Keratinocyte (primary cell): ENCODE measurements at regions not wholly inside any gene's neighbourhood (a gene's known extent, or its start where the extent isn't known, plus 50 kb on each side); places are given as distances from the start of the nearest gene placed in this dataset.

Experiments used
- DNase-seq: peaks from one replicate; pipeline ENCODE4 v3.0.0-alpha.2; 2011; ENCODE audit warnings: low read depth, missing footprints, low spot score
- FAIRE-seq: peaks from 2 replicates; lab custom pipeline; 2011; peaks lifted over from hg19 to GRCh38; lab: Jason Lieb, UNC
- H2AFZ ChIP-seq: 2 replicates; pipeline ENCODE4 v1.6.0; 2012; ENCODE audit warnings: low read length, control low read depth, inconsistent platforms; ENCODE audit not compliant: control insufficient read depth
- H3K27ac ChIP-seq: 2 replicates; pipeline ENCODE4 v1.5.1; 2011; ENCODE audit warnings: low read length; ENCODE audit not compliant: control insufficient read depth, insufficient read depth
- H3K27me3 ChIP-seq: 3 replicates; pipeline ENCODE4 v1.6.0; 2011; ENCODE audit warnings: low read length; ENCODE audit not compliant: control insufficient read depth, insufficient read depth; ENCODE audit errors: extremely low read depth
- H3K36me3 ChIP-seq, 2 experiments: 2 replicates in 1 of 2; 3 replicates in 1 of 2; pipeline ENCODE4 v1.5.1; 2011; ENCODE audit warnings: low read length in 2 of 2, mild to moderate bottlenecking in 1 of 2; ENCODE audit not compliant: control insufficient read depth in 2 of 2, insufficient read depth in 2 of 2; ENCODE audit errors: extremely low read depth in 1 of 2
- H3K4me1 ChIP-seq: 3 replicates; pipeline ENCODE4 v1.5.1; 2011; ENCODE audit warnings: low read length; ENCODE audit not compliant: control insufficient read depth, insufficient read depth; ENCODE audit errors: extremely low read depth
- H3K4me2 ChIP-seq: 3 replicates; pipeline ENCODE4 v1.6.0; 2011; ENCODE audit warnings: low read depth, low read length; ENCODE audit not compliant: control insufficient read depth, insufficient read depth; ENCODE audit errors: extremely low read depth
- H3K4me3 ChIP-seq, 3 experiments: fragments of 200-600 bp in 1 of 3; sonication (generic) in 1 of 3; 2 replicates in 2 of 3; 3 replicates in 1 of 3; pipeline ENCODE4 v1.5.1; 2011 to 2016; ENCODE audit warnings: low read length in 3 of 3, mild to moderate bottlenecking in 3 of 3, control low read depth in 2 of 3, inconsistent platforms in 1 of 3, low read depth in 1 of 3, mixed read lengths in 1 of 3, mixed run types in 1 of 3, moderate library complexity in 1 of 3; ENCODE audit not compliant: control insufficient read depth in 2 of 3, insufficient read depth in 2 of 3; ENCODE audit errors: extremely low read depth in 1 of 3
- H3K79me2 ChIP-seq: 2 replicates; pipeline ENCODE4 v1.6.0; 2012; ENCODE audit warnings: low read length; ENCODE audit not compliant: control insufficient read depth, insufficient read depth
- H3K9ac ChIP-seq: 3 replicates; pipeline ENCODE4 v1.6.0; 2011; ENCODE audit warnings: low read length; ENCODE audit not compliant: control insufficient read depth, insufficient read depth; ENCODE audit errors: extremely low read depth
- H3K9me1 ChIP-seq: 3 replicates; pipeline ENCODE4 v1.6.0; 2011; ENCODE audit warnings: low read length; ENCODE audit not compliant: control insufficient read depth, insufficient read depth; ENCODE audit errors: extremely low read depth
- H3K9me3 ChIP-seq: 2 replicates; pipeline ENCODE4 v1.5.1; 2012; ENCODE audit warnings: low read depth, low read length; ENCODE audit not compliant: control insufficient read depth
- H4K20me1 ChIP-seq: 3 replicates; pipeline ENCODE4 v1.6.0; 2011; ENCODE audit warnings: low read length; ENCODE audit not compliant: control insufficient read depth, insufficient read depth; ENCODE audit errors: extremely low read depth
- EZH2 ChIP-seq: IDR thresholded peaks from one replicate; pipeline ENCODE4 v1.6.1; 2012; ENCODE audit warnings: inconsistent platforms, mild to moderate bottlenecking, low read length, moderate library complexity
- dilution Hi-C: fragments of 300-500 bp; cut with MboI; formaldehyde crosslinking; loops from one replicate; pipeline ENCODE4 v1.7.0; 2020; ENCODE audit warnings: low sequenced_read_pairs; ENCODE audit not compliant: extremely low pct_ligation_motif_present
- TF ChIP-seq, protein P1 (sequence below), 3 experiments: IDR thresholded peaks in 1 of 3; conservative IDR thresholded peaks in 1 of 3; optimal IDR thresholded peaks in 1 of 3; 2 replicates in 2 of 3; 3 replicates in 1 of 3; pipeline versions ENCODE3 to v1.5.1; 2011; ENCODE audit warnings: low read length in 3 of 3, mild to moderate bottlenecking in 3 of 3, moderate library complexity in 2 of 3, control low read depth in 1 of 3, inconsistent platforms in 1 of 3; ENCODE audit not compliant: insufficient read depth in 2 of 3; ENCODE audit errors: extremely low read depth in 1 of 3

- Histone ChIP-seq H3K27me3 (no peaks in the 10 kb centered on the region), H3K4me1 (no peaks in the 10 kb centered on the region), H3K9me1 (no peaks in the 10 kb centered on the region), H2AFZ (no peak overlapping the region), H3K79me2 (no peaks in the 10 kb centered on the region), H3K36me3 (no peaks in the 10 kb centered on the region), H3K4me2 (no peak overlapping the region), H3K9ac (no peak overlapping the region), H3K9me3 (no peaks in the 10 kb centered on the region), H4K20me1 (no peaks in the 10 kb centered on the region), H3K4me3 (no peak overlapping the region), H3K27ac (no peak overlapping the region)
- DNase-seq (no peak), FAIRE-seq (no peak)
- dilution Hi-C loops = no loop called here
- TF ChIP-seq EZH2 = no peak
Measured at GRCh38 chr1:208551633-208552320, 307.6 kb upstream of the PLXNA2 start.

DNA sequence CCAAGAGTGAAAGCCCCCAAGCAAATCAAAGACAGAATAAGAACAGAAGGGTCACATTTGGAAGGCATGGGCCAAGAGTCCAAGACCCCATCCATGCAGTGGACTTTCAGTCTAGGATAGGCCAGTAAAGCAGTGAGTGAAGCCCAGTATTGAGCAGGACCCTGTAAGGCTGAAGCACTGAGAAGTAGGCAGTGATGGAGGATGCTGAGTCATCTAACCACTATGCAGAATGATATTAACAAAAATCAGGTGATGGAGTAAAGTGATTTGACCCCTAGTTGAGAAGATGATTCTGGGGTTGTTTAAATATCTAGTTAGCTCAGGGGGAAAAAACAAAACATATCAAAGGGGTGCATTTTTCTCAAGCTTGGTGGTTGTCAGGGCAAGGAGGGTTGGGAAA, 308.7 kb upstream of the PLXNA2 start:
- no peak overlapping the region for H2AFZ ChIP-seq
- H3K4me3 ChIP-seq = no peak overlapping the region
- no peak overlapping the region for H3K9ac ChIP-seq
- no peaks in the 10 kb centered on the region for H3K79me2 ChIP-seq
- no peak for FAIRE-seq
- H3K27ac ChIP-seq = no peak overlapping the region
- H3K36me3 ChIP-seq = no peaks in the 10 kb centered on the region
- no peak overlapping the region for H3K4me2 ChIP-seq
- TF ChIP-seq, protein P1, sequence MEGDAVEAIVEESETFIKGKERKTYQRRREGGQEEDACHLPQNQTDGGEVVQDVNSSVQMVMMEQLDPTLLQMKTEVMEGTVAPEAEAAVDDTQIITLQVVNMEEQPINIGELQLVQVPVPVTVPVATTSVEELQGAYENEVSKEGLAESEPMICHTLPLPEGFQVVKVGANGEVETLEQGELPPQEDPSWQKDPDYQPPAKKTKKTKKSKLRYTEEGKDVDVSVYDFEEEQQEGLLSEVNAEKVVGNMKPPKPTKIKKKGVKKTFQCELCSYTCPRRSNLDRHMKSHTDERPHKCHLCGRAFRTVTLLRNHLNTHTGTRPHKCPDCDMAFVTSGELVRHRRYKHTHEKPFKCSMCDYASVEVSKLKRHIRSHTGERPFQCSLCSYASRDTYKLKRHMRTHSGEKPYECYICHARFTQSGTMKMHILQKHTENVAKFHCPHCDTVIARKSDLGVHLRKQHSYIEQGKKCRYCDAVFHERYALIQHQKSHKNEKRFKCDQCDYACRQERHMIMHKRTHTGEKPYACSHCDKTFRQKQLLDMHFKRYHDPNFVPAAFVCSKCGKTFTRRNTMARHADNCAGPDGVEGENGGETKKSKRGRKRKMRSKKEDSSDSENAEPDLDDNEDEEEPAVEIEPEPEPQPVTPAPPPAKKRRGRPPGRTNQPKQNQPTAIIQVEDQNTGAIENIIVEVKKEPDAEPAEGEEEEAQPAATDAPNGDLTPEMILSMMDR (optimal IDR thresholded peaks at IDR 0.05 in 1 of 3, IDR thresholded peaks at IDR 0.05 in 1 of 3, conservative IDR thresholded peaks at IDR 0.05 in 1 of 3; ENCODE audit: extremely low read depth in 1 of 3, insufficient read depth in 2 of 3, low read length in 3 of 3) = no peak
- TF ChIP-seq EZH2 = no peak
- dilution Hi-C loops = no loop called here
- H3K27me3 ChIP-seq = no peaks in the 10 kb centered on the region
- H4K20me1 ChIP-seq = no peaks in the 10 kb centered on the region
- H3K4me1 ChIP-seq = no peaks in the 10 kb centered on the region
- no peaks in the 10 kb centered on the region for H3K9me3 ChIP-seq
- no peaks in the 10 kb centered on the region for H3K9me1 ChIP-seq
- no peak for DNase-seq

DNA sequence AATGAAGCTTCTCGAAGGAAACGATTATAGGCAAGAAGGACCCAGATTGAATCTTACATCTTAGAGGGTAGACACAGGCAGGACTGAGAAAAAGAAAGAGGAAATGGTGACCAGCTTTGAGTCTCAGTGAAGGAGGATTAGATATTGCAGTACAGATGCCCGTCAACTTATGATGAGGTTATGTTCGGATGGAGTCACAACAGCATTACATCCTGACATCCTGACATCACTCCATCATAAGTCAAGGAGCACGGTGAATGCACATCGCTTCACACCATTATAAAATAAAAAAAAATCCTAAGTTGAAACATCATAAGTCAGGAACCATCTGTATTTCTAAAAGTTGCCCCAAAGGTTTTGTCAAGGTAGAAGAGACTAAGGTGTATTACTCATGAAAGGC, 312.3 kb upstream of the PLXNA2 start:
- no peak overlapping the region for H2AFZ ChIP-seq
- H3K9me1 ChIP-seq = no peaks in the 10 kb centered on the region
- no peaks in the 10 kb centered on the region for H3K4me1 ChIP-seq
- no peak overlapping the region for H3K4me3 ChIP-seq
- no peaks in the 10 kb centered on the region for H3K36me3 ChIP-seq
- no peak overlapping the region for H3K9ac ChIP-seq
- no peak for FAIRE-seq
- no peak for DNase-seq
- no peaks in the 10 kb centered on the region for H3K9me3 ChIP-seq
- H3K27me3 ChIP-seq = no peaks in the 10 kb centered on the region
- H3K79me2 ChIP-seq = no peaks in the 10 kb centered on the region
- TF ChIP-seq, protein P1 (optimal IDR thresholded peaks at IDR 0.05 in 1 of 3, IDR thresholded peaks at IDR 0.05 in 1 of 3, conservative IDR thresholded peaks at IDR 0.05 in 1 of 3; ENCODE audit: extremely low read depth in 1 of 3, insufficient read depth in 2 of 3, low read length in 3 of 3) = no peak
- TF ChIP-seq EZH2 = no peak
- no peak overlapping the region for H3K4me2 ChIP-seq
- no peak overlapping the region for H3K27ac ChIP-seq
- dilution Hi-C loops = no loop called here
- no peaks in the 10 kb centered on the region for H4K20me1 ChIP-seq
